GM18870 (cell line): ENCODE measurements at regions not wholly inside any gene's neighbourhood (a gene's known extent, or its start where the extent isn't known, plus 50 kb on each side); places are given as distances from the start of the nearest gene placed in this dataset.

Experiments used
- ATAC-seq: cut with Tn5 transposase; IDR thresholded peaks from one replicate; pipeline ENCODE4 v1.9.1; 2021; ENCODE audit warnings: moderate library complexity; ENCODE audit not compliant: unreplicated experiment

- no peak for ATAC-seq
These were observed 256.0 kb downstream of the DCDC2C start for GRCh38 chr2:3959372-3959771.

GRCh38 chr2:3960106-3960505, 256.7 kb downstream of the DCDC2C start:
- no peak for ATAC-seq

GRCh38 chr2:3962719-3963118, 259.3 kb downstream of the DCDC2C start:
- no peak for ATAC-seq

GRCh38 chr2:3965211-3965610, 261.8 kb downstream of the DCDC2C start:
- ATAC-seq: no peak

GRCh38 chr2:3965953-3966352, 262.6 kb downstream of the DCDC2C start:
- ATAC-seq: no peak

GRCh38 chr2:3966470-3966869, 263.1 kb downstream of the DCDC2C start:
- no peak for ATAC-seq

- no peak for ATAC-seq
These were observed 265.4 kb downstream of the DCDC2C start for GRCh38 chr2:3968736-3969135.

- ATAC-seq: no peak
These were observed 267.6 kb downstream of the DCDC2C start for GRCh38 chr2:3970791-3971651.

- ATAC-seq: no peak
These were observed 268.3 kb downstream of the DCDC2C start for GRCh38 chr2:3971652-3972192.

- no peak for ATAC-seq
These were observed 269.0 kb downstream of the DCDC2C start for GRCh38 chr2:3972377-3972776.

- ATAC-seq: no peak
These were observed 271.4 kb downstream of the DCDC2C start for GRCh38 chr2:3974765-3975164.

- no peak for ATAC-seq
These were observed 278.1 kb downstream of the DCDC2C start for GRCh38 chr2:3981446-3981987.

- ATAC-seq: no peak
These were observed 278.8 kb downstream of the DCDC2C start for GRCh38 chr2:3982160-3982559.

GRCh38 chr2:3986063-3986462, 282.7 kb downstream of the DCDC2C start:
- no peak for ATAC-seq

- no peak for ATAC-seq
These were observed 283.3 kb downstream of the DCDC2C start for GRCh38 chr2:3986530-3987258.

- ATAC-seq: no peak
These were observed 299.5 kb downstream of the DCDC2C start for GRCh38 chr2:4002841-4003403.

GRCh38 chr2:4012197-4012596, 308.8 kb downstream of the DCDC2C start:
- no peak for ATAC-seq

- no peak for ATAC-seq
These were observed 315.2 kb downstream of the DCDC2C start for GRCh38 chr2:4018535-4018934.

GRCh38 chr2:4020153-4020552, 316.8 kb downstream of the DCDC2C start:
- ATAC-seq: no peak

GRCh38 chr2:4020649-4021048, 317.3 kb downstream of the DCDC2C start:
- ATAC-seq: no peak

- ATAC-seq: no peak
These were observed 321.2 kb downstream of the DCDC2C start for GRCh38 chr2:4024605-4025004.
